H1 (cell line): ENCODE measurements at regions not wholly inside any gene's neighbourhood (a gene's known extent, or its start where the extent isn't known, plus 50 kb on each side); places are given as distances from the start of the nearest gene placed in this dataset.

ENCODE experiments used
- CBX8 ChIP-seq: fragments of 300-800, 300-1000 bp; sonication (generic); IDR thresholded peaks from 2 replicates; pipeline ENCODE4 v1.7.1; 2016; ENCODE audit warnings: low read depth, low read length, borderline replicate concordance
- CHD2 ChIP-seq: IDR thresholded peaks from 2 replicates; pipeline ENCODE4 v1.6.1; 2012; ENCODE audit warnings: low read length, improper control_type of control experiment
- CREB1 ChIP-seq: IDR thresholded peaks from 2 replicates; pipeline ENCODE4 v1.6.1; 2012; ENCODE audit warnings: inconsistent platforms
- CTCF ChIP-seq, 3 experiments: IDR thresholded peaks; 1 replicate in 2 of 3; 2 replicates in 1 of 3; pipeline versions ENCODE4 v1.5.1 to v1.6.1; 2011; ENCODE audit warnings: low read length in 3 of 3, mild to moderate bottlenecking in 3 of 3, inconsistent platforms in 2 of 3, low read depth in 1 of 3, moderate library complexity in 1 of 3; ENCODE audit not compliant: insufficient read depth in 1 of 3; ENCODE audit errors: control extremely low read depth in 1 of 3
- EZH2 ChIP-seq: fragments of 200-600 bp; sonication (generic); IDR thresholded peaks from 2 replicates; pipeline ENCODE4 v1.7.1; 2012; ENCODE audit warnings: low read depth, mild to moderate bottlenecking, moderate library complexity, low read length, inconsistent platforms; ENCODE audit not compliant: severe bottlenecking
- POLR2A ChIP-seq, 2 experiments: IDR thresholded peaks; 1 replicate in 1 of 2; 2 replicates in 1 of 2; pipeline ENCODE4 v1.6.1; 2011; ENCODE audit warnings: low read depth in 2 of 2, low read length in 2 of 2, mild to moderate bottlenecking in 2 of 2; ENCODE audit errors: control extremely low read depth in 1 of 2
- POLR2AphosphoS5 ChIP-seq: IDR thresholded peaks from 2 replicates; pipeline ENCODE4 v1.6.1; 2011; ENCODE audit warnings: low read depth, low read length
- SIRT6 ChIP-seq: IDR thresholded peaks from one replicate; pipeline ENCODE4 v1.7.1; 2012; ENCODE audit warnings: low read length, inconsistent platforms
- SP1 ChIP-seq: IDR thresholded peaks from 2 replicates; pipeline ENCODE4 v1.6.1; 2011; ENCODE audit warnings: low read depth, low read length
- SUZ12 ChIP-seq: fragments of 200-600 bp; sonication (generic); IDR thresholded peaks from 2 replicates; pipeline ENCODE4 v1.6.1; 2012; ENCODE audit warnings: mild to moderate bottlenecking, inconsistent platforms, low read length, moderate library complexity, mixed read lengths
- TAF1 ChIP-seq: IDR thresholded peaks from 2 replicates; pipeline ENCODE4 v1.6.1; 2011; ENCODE audit warnings: mild to moderate bottlenecking, low read depth, low read length
- TF ChIP-seq, protein P1 (sequence below): IDR thresholded peaks from 2 replicates; pipeline ENCODE4 v1.6.1; 2011; ENCODE audit warnings: low read length, improper control_type of control experiment

DNA sequence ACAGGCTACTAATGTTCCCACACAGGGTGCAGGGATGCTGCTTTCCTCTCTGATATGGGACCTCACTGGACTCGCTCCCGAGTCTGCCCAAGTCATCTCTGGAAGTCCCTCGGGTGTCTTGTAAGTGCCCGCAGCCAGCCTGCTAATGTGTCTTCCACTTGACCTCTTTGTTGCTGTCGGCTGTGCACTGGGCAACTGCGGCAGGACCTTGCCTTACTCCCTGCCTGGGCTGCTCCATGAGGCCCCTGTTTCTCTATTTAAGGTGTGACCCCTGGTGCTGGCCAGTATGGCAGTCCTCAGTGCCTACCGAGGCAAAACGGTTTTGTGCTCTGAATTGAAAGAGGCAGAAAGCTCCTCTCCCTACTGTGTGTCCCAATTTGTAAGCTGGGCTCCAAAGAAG, 88.8 kb upstream of the DUSP5 start:
- TF ChIP-seq TAF1 (no peak), CTCF (IDR thresholded peaks at IDR 0.05; ENCODE audit: control extremely low read depth in 1 of 3, insufficient read depth in 1 of 3, low read depth in 1 of 3, low read length in 3 of 3) (no peak), SIRT6 (no peak), POLR2AphosphoS5 (no peak), SP1 (no peak), POLR2A (IDR thresholded peaks at IDR 0.05; ENCODE audit: control extremely low read depth in 1 of 2, low read depth in 2 of 2, low read length in 2 of 2) (no peak), EZH2 (no peak), SUZ12 (no peak), CHD2 (no peak), CREB1 (no peak), CBX8 (no peak)
- TF ChIP-seq, protein P1, sequence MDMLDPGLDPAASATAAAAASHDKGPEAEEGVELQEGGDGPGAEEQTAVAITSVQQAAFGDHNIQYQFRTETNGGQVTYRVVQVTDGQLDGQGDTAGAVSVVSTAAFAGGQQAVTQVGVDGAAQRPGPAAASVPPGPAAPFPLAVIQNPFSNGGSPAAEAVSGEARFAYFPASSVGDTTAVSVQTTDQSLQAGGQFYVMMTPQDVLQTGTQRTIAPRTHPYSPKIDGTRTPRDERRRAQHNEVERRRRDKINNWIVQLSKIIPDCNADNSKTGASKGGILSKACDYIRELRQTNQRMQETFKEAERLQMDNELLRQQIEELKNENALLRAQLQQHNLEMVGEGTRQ = no peak
